ENCODE measurements at regions not wholly inside any gene's neighbourhood (a gene's known extent, or its start where the extent isn't known, plus 50 kb on each side); places are given as distances from the start of the nearest gene placed in this dataset.

DNA sequence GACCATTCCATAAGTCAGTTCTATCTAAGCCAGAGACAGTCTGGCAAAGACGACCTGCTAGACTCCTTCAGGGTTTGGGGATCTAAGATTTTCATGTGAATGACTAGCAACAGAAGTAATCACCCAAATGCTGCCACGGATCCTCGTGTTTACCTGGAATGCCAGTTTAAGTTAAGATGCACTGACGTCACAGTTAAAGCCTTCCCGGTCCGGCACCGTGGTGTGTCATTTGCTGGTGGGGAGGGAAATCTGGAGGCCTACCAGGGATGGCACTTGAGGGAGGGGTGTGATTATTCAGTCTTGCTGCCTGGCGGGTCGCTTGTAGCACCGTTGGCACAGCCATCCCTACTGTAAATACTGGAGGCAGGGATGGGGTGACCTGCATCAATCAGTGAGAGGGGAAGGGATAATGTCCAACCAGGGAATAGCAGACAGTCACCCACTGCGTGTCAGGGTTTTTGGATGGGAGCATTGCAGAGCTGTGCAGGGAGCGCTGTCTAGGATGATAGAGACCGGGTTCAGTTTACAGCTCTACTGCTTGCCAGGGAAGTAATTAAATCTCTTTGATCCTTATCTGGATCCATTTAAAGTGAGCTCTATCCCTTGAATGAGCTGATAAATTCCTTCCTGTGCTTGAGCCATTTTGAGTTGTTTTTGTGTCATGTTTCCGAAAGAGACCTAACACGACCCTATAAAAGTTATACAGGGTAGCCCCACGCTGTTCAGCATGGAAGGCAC lies 764.7 kb upstream of the EEF2KMT start:
- no peak overlapping the region for H3K4me3 ChIP-seq (ENCODE audit: low read depth, low read length)
- DNase-seq (ENCODE audit: low read depth): no peak
- TF ChIP-seq, protein P1, sequence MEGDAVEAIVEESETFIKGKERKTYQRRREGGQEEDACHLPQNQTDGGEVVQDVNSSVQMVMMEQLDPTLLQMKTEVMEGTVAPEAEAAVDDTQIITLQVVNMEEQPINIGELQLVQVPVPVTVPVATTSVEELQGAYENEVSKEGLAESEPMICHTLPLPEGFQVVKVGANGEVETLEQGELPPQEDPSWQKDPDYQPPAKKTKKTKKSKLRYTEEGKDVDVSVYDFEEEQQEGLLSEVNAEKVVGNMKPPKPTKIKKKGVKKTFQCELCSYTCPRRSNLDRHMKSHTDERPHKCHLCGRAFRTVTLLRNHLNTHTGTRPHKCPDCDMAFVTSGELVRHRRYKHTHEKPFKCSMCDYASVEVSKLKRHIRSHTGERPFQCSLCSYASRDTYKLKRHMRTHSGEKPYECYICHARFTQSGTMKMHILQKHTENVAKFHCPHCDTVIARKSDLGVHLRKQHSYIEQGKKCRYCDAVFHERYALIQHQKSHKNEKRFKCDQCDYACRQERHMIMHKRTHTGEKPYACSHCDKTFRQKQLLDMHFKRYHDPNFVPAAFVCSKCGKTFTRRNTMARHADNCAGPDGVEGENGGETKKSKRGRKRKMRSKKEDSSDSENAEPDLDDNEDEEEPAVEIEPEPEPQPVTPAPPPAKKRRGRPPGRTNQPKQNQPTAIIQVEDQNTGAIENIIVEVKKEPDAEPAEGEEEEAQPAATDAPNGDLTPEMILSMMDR (conservative IDR thresholded peaks at IDR 0.05; ENCODE audit: low read depth, low read length): no peak

GRCh38 chr16:5861241-5861640 lies 763.6 kb upstream of the EEF2KMT start:
- H3K4me3 ChIP-seq (ENCODE audit: low read depth, low read length): no peak overlapping the region
- no peak for DNase-seq (ENCODE audit: low read depth)
- TF ChIP-seq, protein P1 (conservative IDR thresholded peaks at IDR 0.05; ENCODE audit: low read depth, low read length): no peak

GRCh38 chr16:5858180-5858579 lies 760.6 kb upstream of the EEF2KMT start:
- DNase-seq (ENCODE audit: low read depth): no peak
- no peak overlapping the region for H3K4me3 ChIP-seq (ENCODE audit: low read depth, low read length)
- TF ChIP-seq, protein P1 (conservative IDR thresholded peaks at IDR 0.05; ENCODE audit: low read depth, low read length): no peak

DNA sequence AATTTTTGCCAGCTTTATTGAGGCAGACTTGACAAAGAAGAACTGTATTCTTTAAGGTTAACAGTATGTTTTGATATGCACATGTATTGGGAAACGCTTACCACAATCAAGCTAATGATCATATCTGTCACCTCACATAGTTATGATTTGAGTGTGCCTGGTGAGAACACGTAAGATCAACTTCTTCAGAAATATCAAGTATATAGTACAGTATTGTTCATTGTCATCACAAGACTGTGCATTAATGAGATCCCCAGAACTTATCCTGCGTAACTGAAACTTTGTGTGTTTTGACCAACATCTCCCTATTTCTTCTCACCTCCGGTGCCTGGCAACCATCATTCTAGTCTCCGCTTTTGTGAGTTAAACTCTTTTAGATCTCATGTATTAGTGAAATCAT lies 756.4 kb upstream of the EEF2KMT start:
- TF ChIP-seq, protein P1 (conservative IDR thresholded peaks at IDR 0.05; ENCODE audit: low read depth, low read length): no peak
- no peak for DNase-seq (ENCODE audit: low read depth)

DNA sequence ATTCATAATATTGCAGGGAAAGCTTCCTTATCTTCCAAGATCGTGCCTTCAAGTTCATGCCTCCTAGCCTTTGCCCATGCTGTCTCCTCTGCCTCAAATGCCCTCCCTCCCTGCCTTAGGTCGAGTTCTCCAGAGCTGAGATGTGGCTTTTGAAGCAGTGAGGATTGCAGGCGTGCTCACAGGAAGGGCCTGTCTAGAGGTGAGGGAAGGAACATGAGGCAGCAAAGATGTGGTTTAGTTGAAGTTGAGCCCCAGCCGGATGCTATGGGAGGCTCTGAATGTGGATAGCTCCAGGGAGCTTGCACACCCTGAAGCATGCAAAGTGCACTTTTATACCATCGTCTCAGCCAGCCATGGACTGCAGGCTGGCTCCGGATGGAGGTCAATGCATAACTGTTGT lies 754.6 kb upstream of the EEF2KMT start:
- no peak for DNase-seq (ENCODE audit: low read depth)
- no peak overlapping the region for H3K4me3 ChIP-seq (ENCODE audit: low read depth, low read length)
- TF ChIP-seq, protein P1 (conservative IDR thresholded peaks at IDR 0.05; ENCODE audit: low read depth, low read length): no peak

More for the DNA sequence above, 756.4 kb upstream of the EEF2KMT start:
- H3K4me3 ChIP-seq (ENCODE audit: low read depth, low read length): no peak overlapping the region

GRCh38 chr16:5851393-5851982 lies 753.9 kb upstream of the EEF2KMT start:
- H3K4me3 ChIP-seq (ENCODE audit: low read depth, low read length): no peak overlapping the region
- no peak for DNase-seq (ENCODE audit: low read depth)
- TF ChIP-seq, protein P1 (conservative IDR thresholded peaks at IDR 0.05; ENCODE audit: low read depth, low read length): no peak
